Suprapubic skin (tissue), 4 donors: ENCODE measurements at regions not wholly inside any gene's neighbourhood (a gene's known extent, or its start where the extent isn't known, plus 50 kb on each side); places are given as distances from the start of the nearest gene placed in this dataset.

Experiments used
- CTCF ChIP-seq, 2 donors: fragments of 200-600 bp in 1 of 2; fragments of 450-650 bp in 1 of 2; sonication (generic) in 1 of 2; IDR thresholded peaks; one replicate each; pipeline ENCODE4 v1.5.1; 2016 to 2019; ENCODE audit warnings: antibody characterized with exemption in 2 of 2, mild to moderate bottlenecking in 1 of 2, moderate library complexity in 1 of 2
- EP300 ChIP-seq: sonication (generic); formaldehyde crosslinking; IDR thresholded peaks from one replicate; pipeline ENCODE4 v1.6.1; 2017; ENCODE audit warnings: antibody characterized with exemption
- POLR2AphosphoS5 ChIP-seq, 3 donors: sonication (generic); formaldehyde crosslinking; IDR thresholded peaks; one replicate each; pipeline ENCODE4 v1.6.1; 2017; ENCODE audit warnings: antibody characterized with exemption in 3 of 3

GRCh38 chr13:69425235-69425634, 682.4 kb upstream of the ATXN8OS start:
- TF ChIP-seq CTCF (IDR thresholded peaks at IDR 0.05) (no peak), EP300 (no peak), POLR2AphosphoS5 (IDR thresholded peaks at IDR 0.05) (no peak)
